ENCODE measurements at regions not wholly inside any gene's neighbourhood (a gene's known extent, or its start where the extent isn't known, plus 50 kb on each side); places are given as distances from the start of the nearest gene placed in this dataset.

DNA sequence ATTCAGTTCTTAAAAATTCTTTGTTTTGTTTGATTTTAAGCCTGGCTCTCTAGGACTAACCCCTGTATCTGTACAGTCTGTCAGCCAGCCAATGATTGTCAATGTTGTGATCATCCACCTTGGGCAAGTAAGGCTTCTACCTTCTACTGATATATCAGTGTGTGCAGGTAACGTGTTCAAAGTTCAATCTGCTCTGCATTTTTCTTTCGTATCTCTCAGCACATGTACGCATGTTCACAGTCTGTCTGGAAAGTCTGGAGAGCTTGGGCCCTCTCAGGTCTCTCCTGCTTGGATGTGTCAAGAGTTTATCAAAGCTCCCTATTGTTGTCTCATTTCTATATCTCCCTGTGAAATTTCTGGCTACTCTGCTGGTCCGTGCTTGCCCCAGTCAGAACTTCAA, 138.6 kb upstream of the VRK1 start:
- Mint-ChIP-seq H3K27ac (ENCODE audit: unreplicated experiment) (no peak overlapping the region), H3K4me3 (no peak overlapping the region), H3K36me3 (ENCODE audit: low read depth) (no peaks in the 10 kb centered on the region), H3K27me3 (ENCODE audit: low read depth) (peaks cover 9% of the 10 kb centered on the region), H3K9me3 (no peaks in the 10 kb centered on the region), H3K4me1 (peaks cover 6% of the 10 kb centered on the region)
- TF ChIP-seq, protein P1, sequence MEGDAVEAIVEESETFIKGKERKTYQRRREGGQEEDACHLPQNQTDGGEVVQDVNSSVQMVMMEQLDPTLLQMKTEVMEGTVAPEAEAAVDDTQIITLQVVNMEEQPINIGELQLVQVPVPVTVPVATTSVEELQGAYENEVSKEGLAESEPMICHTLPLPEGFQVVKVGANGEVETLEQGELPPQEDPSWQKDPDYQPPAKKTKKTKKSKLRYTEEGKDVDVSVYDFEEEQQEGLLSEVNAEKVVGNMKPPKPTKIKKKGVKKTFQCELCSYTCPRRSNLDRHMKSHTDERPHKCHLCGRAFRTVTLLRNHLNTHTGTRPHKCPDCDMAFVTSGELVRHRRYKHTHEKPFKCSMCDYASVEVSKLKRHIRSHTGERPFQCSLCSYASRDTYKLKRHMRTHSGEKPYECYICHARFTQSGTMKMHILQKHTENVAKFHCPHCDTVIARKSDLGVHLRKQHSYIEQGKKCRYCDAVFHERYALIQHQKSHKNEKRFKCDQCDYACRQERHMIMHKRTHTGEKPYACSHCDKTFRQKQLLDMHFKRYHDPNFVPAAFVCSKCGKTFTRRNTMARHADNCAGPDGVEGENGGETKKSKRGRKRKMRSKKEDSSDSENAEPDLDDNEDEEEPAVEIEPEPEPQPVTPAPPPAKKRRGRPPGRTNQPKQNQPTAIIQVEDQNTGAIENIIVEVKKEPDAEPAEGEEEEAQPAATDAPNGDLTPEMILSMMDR (conservative IDR thresholded peaks at IDR 0.05), result no peak
- DNase-seq (ENCODE audit: low read depth, low spot score), result no peak

DNA sequence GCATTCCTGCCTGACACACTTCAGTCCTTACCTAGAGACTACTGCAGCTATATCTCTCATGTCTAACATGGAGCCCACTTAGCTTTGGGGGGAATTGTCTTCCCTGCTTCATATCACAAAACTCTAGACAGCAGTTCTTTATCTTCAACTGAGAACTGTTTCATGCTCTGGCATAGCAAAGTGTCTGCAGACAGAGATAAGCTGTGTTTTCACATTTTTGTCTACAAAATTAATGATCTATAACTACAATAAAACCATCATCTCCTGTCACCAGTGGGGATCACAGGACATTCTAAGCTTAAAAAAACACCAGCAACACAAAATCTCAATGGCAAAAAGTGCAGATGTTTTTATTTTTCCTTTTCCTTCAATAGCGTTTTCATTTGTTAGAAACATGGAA, 137.1 kb upstream of the VRK1 start:
- Mint-ChIP-seq H3K4me1 (peaks cover 6% of the 10 kb centered on the region), H3K36me3 (ENCODE audit: low read depth) (no peaks in the 10 kb centered on the region), H3K4me3 (no peak overlapping the region), H3K9me3 (no peaks in the 10 kb centered on the region), H3K27me3 (ENCODE audit: low read depth) (peaks cover 14% of the 10 kb centered on the region), H3K27ac (ENCODE audit: unreplicated experiment) (no peak overlapping the region)
- DNase-seq (ENCODE audit: low read depth, low spot score), result no peak
- TF ChIP-seq, protein P1 (conservative IDR thresholded peaks at IDR 0.05), result no peak

GRCh38 chr14:96660667-96661066, 136.5 kb upstream of the VRK1 start:
- no peak overlapping the region for H3K4me3 Mint-ChIP-seq
- H3K27ac Mint-ChIP-seq (ENCODE audit: unreplicated experiment), result no peak overlapping the region
- peaks cover 6% of the 10 kb centered on the region for H3K4me1 Mint-ChIP-seq
- peaks cover 16% of the 10 kb centered on the region for H3K27me3 Mint-ChIP-seq (ENCODE audit: low read depth)
- no peak for DNase-seq (ENCODE audit: low read depth, low spot score)
- H3K9me3 Mint-ChIP-seq, result no peaks in the 10 kb centered on the region
- TF ChIP-seq, protein P1 (conservative IDR thresholded peaks at IDR 0.05), result no peak
- H3K36me3 Mint-ChIP-seq (ENCODE audit: low read depth), result no peaks in the 10 kb centered on the region

DNA sequence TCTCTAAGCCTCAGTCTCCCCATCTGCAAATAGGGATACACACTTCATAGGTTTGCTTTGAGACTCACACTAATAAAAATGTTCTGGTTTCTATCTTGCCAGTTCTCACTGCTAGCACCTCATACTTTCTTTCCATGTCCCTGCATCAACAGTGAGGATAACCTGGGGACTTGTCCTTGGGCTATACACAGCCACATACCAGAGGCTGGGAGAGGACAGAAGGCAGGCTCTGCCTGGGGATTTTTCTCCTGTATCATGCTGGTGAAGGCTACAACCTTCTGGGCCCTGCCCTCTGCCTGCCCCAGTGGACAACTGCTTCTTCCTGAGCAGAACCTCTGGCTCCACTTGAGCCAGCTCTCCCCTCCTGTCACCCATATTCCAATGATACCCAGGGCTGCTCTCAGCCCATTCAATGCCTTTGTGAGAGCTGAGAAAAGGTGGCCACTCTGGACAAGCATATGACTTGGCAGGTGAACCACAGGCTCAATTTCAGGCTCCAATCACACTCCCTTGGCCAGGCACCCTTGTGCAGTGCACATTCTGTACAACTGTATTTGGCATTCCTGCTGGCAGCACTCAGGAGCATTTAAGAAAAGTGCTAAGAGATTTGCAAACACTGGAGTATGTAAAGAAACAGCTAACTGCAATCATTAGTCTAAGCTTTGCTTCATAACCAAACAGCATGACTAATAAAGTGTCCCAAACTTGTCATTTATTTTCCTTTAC, 135.8 kb upstream of the VRK1 start:
- Mint-ChIP-seq H3K27ac (ENCODE audit: unreplicated experiment) (no peak overlapping the region), H3K4me1 (peaks cover 6% of the 10 kb centered on the region), H3K36me3 (ENCODE audit: low read depth) (no peaks in the 10 kb centered on the region), H3K4me3 (no peak overlapping the region), H3K27me3 (ENCODE audit: low read depth) (peaks cover 19% of the 10 kb centered on the region), H3K9me3 (no peaks in the 10 kb centered on the region)
- TF ChIP-seq, protein P1 (conservative IDR thresholded peaks at IDR 0.05), result no peak
- DNase-seq (ENCODE audit: low read depth, low spot score), result no peak

- Mint-ChIP-seq H3K27ac (ENCODE audit: unreplicated experiment) (no peak overlapping the region), H3K4me1 (peaks cover 6% of the 10 kb centered on the region), H3K36me3 (ENCODE audit: low read depth) (no peaks in the 10 kb centered on the region), H3K9me3 (no peaks in the 10 kb centered on the region), H3K27me3 (ENCODE audit: low read depth) (peaks cover 22% of the 10 kb centered on the region), H3K4me3 (no peak overlapping the region)
- DNase-seq (ENCODE audit: low read depth, low spot score), result no peak
- TF ChIP-seq, protein P1 (conservative IDR thresholded peaks at IDR 0.05), result no peak
Observed at GRCh38 chr14:96662116-96662970, 134.8 kb upstream of the VRK1 start.

All from neural crest cell (in vitro differentiated cells).